ENCODE measurements at regions not wholly inside any gene's neighbourhood (a gene's known extent, or its start where the extent isn't known, plus 50 kb on each side); places are given as distances from the start of the nearest gene placed in this dataset.

DNA sequence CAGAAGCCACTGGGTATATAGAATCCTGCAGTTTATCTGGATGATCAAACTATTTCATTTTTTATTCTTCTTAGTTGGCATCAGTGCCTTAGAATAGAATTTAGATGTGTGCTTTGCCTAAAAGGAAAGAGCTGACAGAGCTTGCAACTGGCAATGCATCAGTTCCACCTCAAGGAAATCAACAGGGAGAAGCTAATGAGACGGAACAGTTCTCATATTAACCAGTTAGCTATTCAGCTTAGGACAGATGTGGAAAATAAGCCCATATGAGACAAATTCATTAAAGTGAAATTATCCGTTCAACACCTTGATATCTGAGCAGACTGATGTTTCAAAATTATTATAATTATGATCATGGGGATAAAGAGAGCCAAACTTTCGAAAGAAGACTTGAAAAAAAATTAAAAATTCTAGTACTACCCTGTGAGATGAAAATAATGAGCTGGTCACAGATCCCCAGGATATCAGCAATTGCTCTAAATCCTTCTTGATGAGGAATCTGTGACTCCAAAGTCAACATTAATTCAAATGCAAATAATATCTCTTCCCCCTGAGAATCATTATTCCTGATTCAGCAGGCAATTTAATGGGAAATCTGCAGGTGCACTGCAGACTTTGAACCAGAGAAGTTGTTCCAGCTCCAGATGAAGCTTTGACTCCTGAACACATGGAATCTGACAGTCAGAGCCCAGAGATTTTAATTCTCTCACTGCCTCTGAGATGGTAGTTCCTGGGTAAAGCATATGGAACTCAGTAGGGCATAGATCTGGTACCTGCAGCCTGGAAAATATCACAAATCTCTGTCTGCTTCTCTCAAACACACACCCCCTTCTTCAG lies 486.8 kb downstream of the FOXO1 start:
- intact Hi-C loops (cut with DNase I): no loop called here
- H3K4me3 ChIP-seq: no peak overlapping the region
- WGBS, 2 donors: 39 to 47% methylated on average over 3 of the region's 3 CpGs
- peak in 3 of 6 donors; percentile 58 to 75 (median 63) for DNase-seq
- H3K27ac ChIP-seq: peak overlapping the region; percentile 42 to 66 (median 56)
- no peaks in the 10 kb centered on the region for H3K27me3 ChIP-seq
- no peaks in the 10 kb centered on the region for H3K9me3 ChIP-seq
- peak; percentile 76 to 82 (median 79) for ATAC-seq
- TF ChIP-seq, protein P1, sequence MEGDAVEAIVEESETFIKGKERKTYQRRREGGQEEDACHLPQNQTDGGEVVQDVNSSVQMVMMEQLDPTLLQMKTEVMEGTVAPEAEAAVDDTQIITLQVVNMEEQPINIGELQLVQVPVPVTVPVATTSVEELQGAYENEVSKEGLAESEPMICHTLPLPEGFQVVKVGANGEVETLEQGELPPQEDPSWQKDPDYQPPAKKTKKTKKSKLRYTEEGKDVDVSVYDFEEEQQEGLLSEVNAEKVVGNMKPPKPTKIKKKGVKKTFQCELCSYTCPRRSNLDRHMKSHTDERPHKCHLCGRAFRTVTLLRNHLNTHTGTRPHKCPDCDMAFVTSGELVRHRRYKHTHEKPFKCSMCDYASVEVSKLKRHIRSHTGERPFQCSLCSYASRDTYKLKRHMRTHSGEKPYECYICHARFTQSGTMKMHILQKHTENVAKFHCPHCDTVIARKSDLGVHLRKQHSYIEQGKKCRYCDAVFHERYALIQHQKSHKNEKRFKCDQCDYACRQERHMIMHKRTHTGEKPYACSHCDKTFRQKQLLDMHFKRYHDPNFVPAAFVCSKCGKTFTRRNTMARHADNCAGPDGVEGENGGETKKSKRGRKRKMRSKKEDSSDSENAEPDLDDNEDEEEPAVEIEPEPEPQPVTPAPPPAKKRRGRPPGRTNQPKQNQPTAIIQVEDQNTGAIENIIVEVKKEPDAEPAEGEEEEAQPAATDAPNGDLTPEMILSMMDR (IDR thresholded peaks at IDR 0.05): no peak
- FAIRE-seq: no peak
- no peaks in the 10 kb centered on the region for H3K36me3 ChIP-seq
- H3K4me1 ChIP-seq: peaks cover 26 to 32% (median 26%) of the 10 kb centered on the region in 3 donors

DNA sequence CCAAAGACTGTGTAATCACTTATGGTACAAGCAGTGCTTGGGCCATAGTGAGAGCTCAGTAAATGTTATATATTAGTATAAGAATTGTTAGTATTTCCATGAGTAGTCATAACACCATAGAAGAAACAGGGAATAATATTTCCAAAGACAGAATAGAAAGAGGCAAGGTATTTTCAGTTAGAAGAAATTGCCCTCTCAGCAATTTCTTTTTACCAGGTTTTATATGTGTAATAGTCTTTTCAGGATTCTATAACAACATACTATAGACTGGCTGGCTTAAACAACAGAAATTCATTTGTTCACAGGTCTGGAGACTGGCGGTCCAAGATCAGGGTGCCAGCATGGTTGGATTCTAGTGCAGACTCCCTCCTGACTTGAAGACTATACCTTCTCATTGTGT lies 485.7 kb downstream of the FOXO1 start:
- no peak overlapping the region for H3K4me3 ChIP-seq
- intact Hi-C loops (cut with DNase I): no loop called here
- H3K27me3 ChIP-seq: no peaks in the 10 kb centered on the region
- peaks cover 26 to 32% (median 26%) of the 10 kb centered on the region in 3 donors for H3K4me1 ChIP-seq
- no peak for ATAC-seq
- no peak for FAIRE-seq
- TF ChIP-seq, protein P1 (IDR thresholded peaks at IDR 0.05): no peak
- peak overlapping the region; percentile 42 to 66 (median 56) for H3K27ac ChIP-seq
- no peaks in the 10 kb centered on the region for H3K36me3 ChIP-seq
- DNase-seq: no peak
- no peaks in the 10 kb centered on the region for H3K9me3 ChIP-seq
- WGBS, 2 donors: 94 to 95% methylated on average over 1 of the region's 1 CpG

- H3K4me1 ChIP-seq: peaks cover 26 to 32% (median 26%) of the 10 kb centered on the region in 3 donors
- no peaks in the 10 kb centered on the region for H3K36me3 ChIP-seq
- FAIRE-seq (no peak), DNase-seq (peak in 3 of 6 donors; percentile 56 to 62 (median 57)), ATAC-seq (peak; percentile 88 to 94 (median 90))
- WGBS, 2 donors: 47 to 49% methylated on average over 4 of the region's 4 CpGs
- no peaks in the 10 kb centered on the region for H3K27me3 ChIP-seq
- TF ChIP-seq, protein P1 (IDR thresholded peaks at IDR 0.05): no peak
- no peaks in the 10 kb centered on the region for H3K9me3 ChIP-seq
- H3K4me3 ChIP-seq: no peak overlapping the region
- intact Hi-C loops (cut with DNase I): no loop called here
- H3K27ac ChIP-seq: peak overlapping the region; percentile 42 to 66 (median 56)
Observed at GRCh38 chr13:40181203-40181845, 485.1 kb downstream of the FOXO1 start.

GRCh38 chr13:40182591-40182990 lies 483.9 kb downstream of the FOXO1 start:
- Histone ChIP-seq H3K36me3 (no peaks in the 10 kb centered on the region), H3K27me3 (no peaks in the 10 kb centered on the region), H3K4me3 (no peak overlapping the region), H3K27ac (no peak overlapping the region), H3K4me1 (peaks cover 26 to 32% (median 26%) of the 10 kb centered on the region in 3 donors), H3K9me3 (no peaks in the 10 kb centered on the region)
- 90 to 91% methylated on average over 2 of the region's 2 CpGs for WGBS, 2 donors
- TF ChIP-seq, protein P1 (IDR thresholded peaks at IDR 0.05): no peak
- FAIRE-seq: no peak
- intact Hi-C loops (cut with DNase I): no loop called here
- DNase-seq: no peak
- no peak for ATAC-seq

All from pancreas (tissue), 10 donors.